HEK293 (cell line): ENCODE measurements at regions not wholly inside any gene's neighbourhood (a gene's known extent, or its start where the extent isn't known, plus 50 kb on each side); places are given as distances from the start of the nearest gene placed in this dataset.

ENCODE experiments used
- CTCF ChIA-PET: fragments of 350-600 bp; formaldehyde crosslinking; extraction: SDS; loops from one replicate; lab custom pipeline; 2021; ENCODE audit warnings: antibody characterized with exemption; lab: Yijun Ruan, JAX
- POLR2A ChIA-PET: fragments of 300-600 bp; formaldehyde crosslinking; extraction: SDS; loops from one replicate; lab custom pipeline; 2020; ENCODE audit warnings: antibody characterized with exemption, inconsistent platforms; lab: Yijun Ruan, JAX
- H3K27ac ChIP-seq: fragments of 200-500 bp; sonication (Bioruptor generic); 2 replicates; pipeline ENCODE4 v1.5.1; 2014; ENCODE audit warnings: low read depth, low read length, control low read depth, inconsistent platforms; ENCODE audit errors: extremely low read depth
- H3K36me3 ChIP-seq, 2 experiments: fragments of 200-500 bp in 1 of 2; sonication (Bioruptor generic) in 1 of 2; 1 replicate in 1 of 2; 2 replicates in 1 of 2; pipeline ENCODE4 v1.5.1; 2014 to 2017; ENCODE audit warnings: inconsistent platforms in 2 of 2, low read length in 2 of 2; ENCODE audit not compliant: control insufficient read depth in 2 of 2, insufficient read depth in 1 of 2
- H3K4me1 ChIP-seq: fragments of 200-500 bp; sonication (Bioruptor generic); 2 replicates; pipeline ENCODE4 v1.5.1; 2014; ENCODE audit warnings: mild to moderate bottlenecking, low read length, inconsistent platforms; ENCODE audit not compliant: control insufficient read depth, insufficient read depth
- H3K4me3 ChIP-seq: 2 replicates; pipeline ENCODE4 v1.5.1; 2011; ENCODE audit warnings: low read depth, mild to moderate bottlenecking, control low read depth, low read length, moderate library complexity
- H3K9me3 ChIP-seq: fragments of 200-500 bp; sonication (Bioruptor generic); 2 replicates; pipeline ENCODE4 v1.5.1; 2014; ENCODE audit warnings: low read depth, low read length, inconsistent platforms; ENCODE audit not compliant: control insufficient read depth, insufficient read depth
- SP7 ChIP-seq: fragments of 450-650 bp; formaldehyde crosslinking; IDR thresholded peaks from 2 replicates; pipeline ENCODE4 v1.5.1; 2016; ENCODE audit warnings: missing biosample characterization, missing genetic modification characterization
- TRIM28 ChIP-seq: IDR thresholded peaks from 2 replicates; pipeline ENCODE4 v1.6.1; 2011; ENCODE audit warnings: low read length, control low read depth, borderline replicate concordance
- YY1 ChIP-seq: fragments of 450-650 bp; formaldehyde crosslinking; IDR thresholded peaks from 2 replicates; pipeline ENCODE4 v1.5.1; 2018; ENCODE audit warnings: missing biosample characterization, missing genetic modification characterization
- ZBTB21 ChIP-seq: fragments of 450-650 bp; formaldehyde crosslinking; IDR thresholded peaks from 2 replicates; pipeline ENCODE4 v1.5.1; 2017; ENCODE audit warnings: missing biosample characterization, missing genetic modification characterization
- ZFP41 ChIP-seq: fragments of 450-650 bp; formaldehyde crosslinking; IDR thresholded peaks from 2 replicates; pipeline ENCODE4 v1.5.1; 2016; ENCODE audit warnings: missing biosample characterization, missing genetic modification characterization, borderline replicate concordance
- ZNF132 ChIP-seq: fragments of 450-650 bp; formaldehyde crosslinking; IDR thresholded peaks from 2 replicates; pipeline ENCODE4 v1.5.1; 2017; ENCODE audit warnings: missing biosample characterization, missing genetic modification characterization, borderline replicate concordance
- ZNF133 ChIP-seq: fragments of 450-650 bp; formaldehyde crosslinking; IDR thresholded peaks from 2 replicates; pipeline ENCODE4 v1.5.1; 2016; ENCODE audit warnings: missing biosample characterization, missing genetic modification characterization
- ZNF248 ChIP-seq: fragments of 450-650 bp; formaldehyde crosslinking; IDR thresholded peaks from 2 replicates; pipeline ENCODE4 v1.5.1; 2017; ENCODE audit warnings: missing biosample characterization, missing genetic modification characterization
- ZNF423 ChIP-seq: fragments of 450-650 bp; formaldehyde crosslinking; IDR thresholded peaks from 2 replicates; pipeline ENCODE4 v1.5.1; 2016; ENCODE audit warnings: missing biosample characterization, missing genetic modification characterization
- ZNF426 ChIP-seq: fragments of 450-650 bp; formaldehyde crosslinking; IDR thresholded peaks from 2 replicates; pipeline ENCODE4 v1.5.1; 2017; ENCODE audit warnings: missing biosample characterization, missing genetic modification characterization, mild to moderate bottlenecking, inconsistent platforms, moderate library complexity
- ZNF561 ChIP-seq: fragments of 450-650 bp; IDR thresholded peaks from 2 replicates; pipeline ENCODE4 v1.5.1; 2018; ENCODE audit warnings: missing biosample characterization, missing genetic modification characterization, borderline replicate concordance
- ZNF585B ChIP-seq: fragments of 450-650 bp; formaldehyde crosslinking; IDR thresholded peaks from 2 replicates; pipeline ENCODE4 v1.5.1; 2016; ENCODE audit warnings: missing biosample characterization, missing genetic modification characterization
- ZNF626 ChIP-seq: fragments of 450-650 bp; sonication (Bioruptor Pico); formaldehyde crosslinking; IDR thresholded peaks from 2 replicates; pipeline ENCODE4 v1.5.1; 2018; ENCODE audit warnings: missing biosample characterization, missing genetic modification characterization, inconsistent platforms
- ZNF747 ChIP-seq: fragments of 450-650 bp; formaldehyde crosslinking; IDR thresholded peaks from 2 replicates; pipeline ENCODE4 v1.5.1; 2016; ENCODE audit warnings: missing biosample characterization, missing genetic modification characterization
- ZSCAN16 ChIP-seq: fragments of 450-650 bp; formaldehyde crosslinking; IDR thresholded peaks from 2 replicates; pipeline ENCODE4 v1.5.1; 2016; ENCODE audit warnings: missing biosample characterization, missing genetic modification characterization
- ZXDB ChIP-seq: fragments of 450-650 bp; formaldehyde crosslinking; IDR thresholded peaks from 2 replicates; pipeline ENCODE4 v1.5.1; 2016; ENCODE audit warnings: missing biosample characterization, missing genetic modification characterization
- TF ChIP-seq, protein P1 (sequence below): fragments of 450-650 bp; formaldehyde crosslinking; IDR thresholded peaks from 2 replicates; pipeline ENCODE4 v1.5.1; 2016; ENCODE audit warnings: missing biosample characterization, missing genetic modification characterization, borderline replicate concordance
- TF ChIP-seq, protein P2 (sequence below): fragments of 450-650 bp; formaldehyde crosslinking; IDR thresholded peaks from 2 replicates; pipeline ENCODE4 v1.5.1; 2016; ENCODE audit warnings: missing biosample characterization, missing genetic modification characterization
- TF ChIP-seq, protein P3 (sequence below): fragments of 450-650 bp; formaldehyde crosslinking; IDR thresholded peaks from 2 replicates; pipeline ENCODE4 v1.5.1; 2016; ENCODE audit warnings: missing biosample characterization, missing genetic modification characterization, borderline replicate concordance
- TF ChIP-seq, protein P4 (sequence below): fragments of 450-650 bp; formaldehyde crosslinking; IDR thresholded peaks from 2 replicates; pipeline ENCODE4 v1.5.1; 2016; ENCODE audit warnings: missing biosample characterization, missing genetic modification characterization

DNA sequence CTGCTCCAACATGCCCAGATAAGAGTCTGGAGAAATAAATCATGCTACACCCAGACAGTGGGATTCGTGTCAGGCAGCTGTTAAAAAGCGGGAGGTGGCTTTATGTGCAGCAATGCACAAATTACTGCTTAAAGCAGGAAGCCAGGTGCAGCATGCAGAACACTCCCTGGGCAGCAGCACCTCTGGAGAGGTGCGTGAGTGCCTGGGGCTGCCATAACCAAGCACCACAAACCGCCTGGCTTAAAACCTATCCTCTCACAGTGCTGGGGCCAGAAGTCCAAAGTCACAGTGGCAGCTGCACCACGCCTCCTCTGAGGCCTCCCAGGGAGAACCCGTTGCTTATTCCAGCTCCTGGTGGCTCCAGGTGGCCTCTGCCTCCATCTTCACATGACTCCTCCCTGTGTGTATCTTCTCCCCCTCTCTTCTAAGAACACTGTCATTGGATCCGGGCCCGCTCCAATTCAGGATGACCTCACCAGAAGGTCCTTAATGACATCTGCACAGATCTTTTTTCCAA is 115.6 kb downstream of the SIK1 start:
- Histone ChIP-seq H3K27ac (no peak overlapping the region), H3K4me3 (no peak overlapping the region), H3K4me1 (no peaks in the 10 kb centered on the region), H3K9me3 (no peaks in the 10 kb centered on the region), H3K36me3 (no peaks in the 10 kb centered on the region)
- POLR2A ChIA-PET = interaction anchor here (1.3 kb wide), 1 partner anchor 18 kb away, joined by 3 read pairs; no protein-coding TSS in a partner anchor
- CTCF ChIA-PET = interaction anchor here (1.0 kb wide), 1 partner anchor 41 kb away, joined by 3 read pairs; no protein-coding TSS in a partner anchor
- TF ChIP-seq ZNF132 (tag by site-specific recombination) (no peak), SP7 (tag by site-specific recombination) (peak; percentile 54), ZNF561 (tag by site-specific recombination) (no peak), YY1 (tag by site-specific recombination) (no peak), ZBTB21 (tag by site-specific recombination) (no peak; the same call in 1 of the 2 replicates), TRIM28 (no peak), ZNF747 (tag by site-specific recombination) (no peak), ZNF626 (tag by site-specific recombination) (no peak), ZNF585B (tag by site-specific recombination) (no peak), ZNF426 (tag by site-specific recombination) (no peak), ZNF248 (tag by site-specific recombination) (no peak), ZNF133 (tag by site-specific recombination) (no peak), ZFP41 (tag by site-specific recombination) (no peak), ZXDB (tag by site-specific recombination) (no peak), ZSCAN16 (tag by site-specific recombination) (no peak), ZNF423 (tag by site-specific recombination) (no peak)
- TF ChIP-seq, protein P1, sequence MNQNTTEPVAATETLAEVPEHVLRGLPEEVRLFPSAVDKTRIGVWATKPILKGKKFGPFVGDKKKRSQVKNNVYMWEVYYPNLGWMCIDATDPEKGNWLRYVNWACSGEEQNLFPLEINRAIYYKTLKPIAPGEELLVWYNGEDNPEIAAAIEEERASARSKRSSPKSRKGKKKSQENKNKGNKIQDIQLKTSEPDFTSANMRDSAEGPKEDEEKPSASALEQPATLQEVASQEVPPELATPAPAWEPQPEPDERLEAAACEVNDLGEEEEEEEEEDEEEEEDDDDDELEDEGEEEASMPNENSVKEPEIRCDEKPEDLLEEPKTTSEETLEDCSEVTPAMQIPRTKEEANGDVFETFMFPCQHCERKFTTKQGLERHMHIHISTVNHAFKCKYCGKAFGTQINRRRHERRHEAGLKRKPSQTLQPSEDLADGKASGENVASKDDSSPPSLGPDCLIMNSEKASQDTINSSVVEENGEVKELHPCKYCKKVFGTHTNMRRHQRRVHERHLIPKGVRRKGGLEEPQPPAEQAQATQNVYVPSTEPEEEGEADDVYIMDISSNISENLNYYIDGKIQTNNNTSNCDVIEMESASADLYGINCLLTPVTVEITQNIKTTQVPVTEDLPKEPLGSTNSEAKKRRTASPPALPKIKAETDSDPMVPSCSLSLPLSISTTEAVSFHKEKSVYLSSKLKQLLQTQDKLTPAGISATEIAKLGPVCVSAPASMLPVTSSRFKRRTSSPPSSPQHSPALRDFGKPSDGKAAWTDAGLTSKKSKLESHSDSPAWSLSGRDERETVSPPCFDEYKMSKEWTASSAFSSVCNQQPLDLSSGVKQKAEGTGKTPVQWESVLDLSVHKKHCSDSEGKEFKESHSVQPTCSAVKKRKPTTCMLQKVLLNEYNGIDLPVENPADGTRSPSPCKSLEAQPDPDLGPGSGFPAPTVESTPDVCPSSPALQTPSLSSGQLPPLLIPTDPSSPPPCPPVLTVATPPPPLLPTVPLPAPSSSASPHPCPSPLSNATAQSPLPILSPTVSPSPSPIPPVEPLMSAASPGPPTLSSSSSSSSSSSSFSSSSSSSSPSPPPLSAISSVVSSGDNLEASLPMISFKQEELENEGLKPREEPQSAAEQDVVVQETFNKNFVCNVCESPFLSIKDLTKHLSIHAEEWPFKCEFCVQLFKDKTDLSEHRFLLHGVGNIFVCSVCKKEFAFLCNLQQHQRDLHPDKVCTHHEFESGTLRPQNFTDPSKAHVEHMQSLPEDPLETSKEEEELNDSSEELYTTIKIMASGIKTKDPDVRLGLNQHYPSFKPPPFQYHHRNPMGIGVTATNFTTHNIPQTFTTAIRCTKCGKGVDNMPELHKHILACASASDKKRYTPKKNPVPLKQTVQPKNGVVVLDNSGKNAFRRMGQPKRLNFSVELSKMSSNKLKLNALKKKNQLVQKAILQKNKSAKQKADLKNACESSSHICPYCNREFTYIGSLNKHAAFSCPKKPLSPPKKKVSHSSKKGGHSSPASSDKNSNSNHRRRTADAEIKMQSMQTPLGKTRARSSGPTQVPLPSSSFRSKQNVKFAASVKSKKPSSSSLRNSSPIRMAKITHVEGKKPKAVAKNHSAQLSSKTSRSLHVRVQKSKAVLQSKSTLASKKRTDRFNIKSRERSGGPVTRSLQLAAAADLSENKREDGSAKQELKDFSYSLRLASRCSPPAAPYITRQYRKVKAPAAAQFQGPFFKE (tag by site-specific recombination) = no peak
- TF ChIP-seq, protein P2, sequence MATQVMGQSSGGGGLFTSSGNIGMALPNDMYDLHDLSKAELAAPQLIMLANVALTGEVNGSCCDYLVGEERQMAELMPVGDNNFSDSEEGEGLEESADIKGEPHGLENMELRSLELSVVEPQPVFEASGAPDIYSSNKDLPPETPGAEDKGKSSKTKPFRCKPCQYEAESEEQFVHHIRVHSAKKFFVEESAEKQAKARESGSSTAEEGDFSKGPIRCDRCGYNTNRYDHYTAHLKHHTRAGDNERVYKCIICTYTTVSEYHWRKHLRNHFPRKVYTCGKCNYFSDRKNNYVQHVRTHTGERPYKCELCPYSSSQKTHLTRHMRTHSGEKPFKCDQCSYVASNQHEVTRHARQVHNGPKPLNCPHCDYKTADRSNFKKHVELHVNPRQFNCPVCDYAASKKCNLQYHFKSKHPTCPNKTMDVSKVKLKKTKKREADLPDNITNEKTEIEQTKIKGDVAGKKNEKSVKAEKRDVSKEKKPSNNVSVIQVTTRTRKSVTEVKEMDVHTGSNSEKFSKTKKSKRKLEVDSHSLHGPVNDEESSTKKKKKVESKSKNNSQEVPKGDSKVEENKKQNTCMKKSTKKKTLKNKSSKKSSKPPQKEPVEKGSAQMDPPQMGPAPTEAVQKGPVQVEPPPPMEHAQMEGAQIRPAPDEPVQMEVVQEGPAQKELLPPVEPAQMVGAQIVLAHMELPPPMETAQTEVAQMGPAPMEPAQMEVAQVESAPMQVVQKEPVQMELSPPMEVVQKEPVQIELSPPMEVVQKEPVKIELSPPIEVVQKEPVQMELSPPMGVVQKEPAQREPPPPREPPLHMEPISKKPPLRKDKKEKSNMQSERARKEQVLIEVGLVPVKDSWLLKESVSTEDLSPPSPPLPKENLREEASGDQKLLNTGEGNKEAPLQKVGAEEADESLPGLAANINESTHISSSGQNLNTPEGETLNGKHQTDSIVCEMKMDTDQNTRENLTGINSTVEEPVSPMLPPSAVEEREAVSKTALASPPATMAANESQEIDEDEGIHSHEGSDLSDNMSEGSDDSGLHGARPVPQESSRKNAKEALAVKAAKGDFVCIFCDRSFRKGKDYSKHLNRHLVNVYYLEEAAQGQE (tag by site-specific recombination) = no peak
- TF ChIP-seq, protein P3, sequence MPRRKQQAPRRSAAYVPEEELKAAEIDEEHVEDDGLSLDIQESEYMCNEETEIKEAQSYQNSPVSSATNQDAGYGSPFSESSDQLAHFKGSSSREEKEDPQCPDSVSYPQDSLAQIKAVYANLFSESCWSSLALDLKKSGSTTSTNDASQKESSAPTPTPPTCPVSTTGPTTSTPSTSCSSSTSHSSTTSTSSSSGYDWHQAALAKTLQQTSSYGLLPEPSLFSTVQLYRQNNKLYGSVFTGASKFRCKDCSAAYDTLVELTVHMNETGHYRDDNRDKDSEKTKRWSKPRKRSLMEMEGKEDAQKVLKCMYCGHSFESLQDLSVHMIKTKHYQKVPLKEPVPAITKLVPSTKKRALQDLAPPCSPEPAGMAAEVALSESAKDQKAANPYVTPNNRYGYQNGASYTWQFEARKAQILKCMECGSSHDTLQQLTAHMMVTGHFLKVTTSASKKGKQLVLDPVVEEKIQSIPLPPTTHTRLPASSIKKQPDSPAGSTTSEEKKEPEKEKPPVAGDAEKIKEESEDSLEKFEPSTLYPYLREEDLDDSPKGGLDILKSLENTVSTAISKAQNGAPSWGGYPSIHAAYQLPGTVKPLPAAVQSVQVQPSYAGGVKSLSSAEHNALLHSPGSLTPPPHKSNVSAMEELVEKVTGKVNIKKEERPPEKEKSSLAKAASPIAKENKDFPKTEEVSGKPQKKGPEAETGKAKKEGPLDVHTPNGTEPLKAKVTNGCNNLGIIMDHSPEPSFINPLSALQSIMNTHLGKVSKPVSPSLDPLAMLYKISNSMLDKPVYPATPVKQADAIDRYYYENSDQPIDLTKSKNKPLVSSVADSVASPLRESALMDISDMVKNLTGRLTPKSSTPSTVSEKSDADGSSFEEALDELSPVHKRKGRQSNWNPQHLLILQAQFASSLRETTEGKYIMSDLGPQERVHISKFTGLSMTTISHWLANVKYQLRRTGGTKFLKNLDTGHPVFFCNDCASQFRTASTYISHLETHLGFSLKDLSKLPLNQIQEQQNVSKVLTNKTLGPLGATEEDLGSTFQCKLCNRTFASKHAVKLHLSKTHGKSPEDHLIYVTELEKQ = no peak
- TF ChIP-seq, protein P4, sequence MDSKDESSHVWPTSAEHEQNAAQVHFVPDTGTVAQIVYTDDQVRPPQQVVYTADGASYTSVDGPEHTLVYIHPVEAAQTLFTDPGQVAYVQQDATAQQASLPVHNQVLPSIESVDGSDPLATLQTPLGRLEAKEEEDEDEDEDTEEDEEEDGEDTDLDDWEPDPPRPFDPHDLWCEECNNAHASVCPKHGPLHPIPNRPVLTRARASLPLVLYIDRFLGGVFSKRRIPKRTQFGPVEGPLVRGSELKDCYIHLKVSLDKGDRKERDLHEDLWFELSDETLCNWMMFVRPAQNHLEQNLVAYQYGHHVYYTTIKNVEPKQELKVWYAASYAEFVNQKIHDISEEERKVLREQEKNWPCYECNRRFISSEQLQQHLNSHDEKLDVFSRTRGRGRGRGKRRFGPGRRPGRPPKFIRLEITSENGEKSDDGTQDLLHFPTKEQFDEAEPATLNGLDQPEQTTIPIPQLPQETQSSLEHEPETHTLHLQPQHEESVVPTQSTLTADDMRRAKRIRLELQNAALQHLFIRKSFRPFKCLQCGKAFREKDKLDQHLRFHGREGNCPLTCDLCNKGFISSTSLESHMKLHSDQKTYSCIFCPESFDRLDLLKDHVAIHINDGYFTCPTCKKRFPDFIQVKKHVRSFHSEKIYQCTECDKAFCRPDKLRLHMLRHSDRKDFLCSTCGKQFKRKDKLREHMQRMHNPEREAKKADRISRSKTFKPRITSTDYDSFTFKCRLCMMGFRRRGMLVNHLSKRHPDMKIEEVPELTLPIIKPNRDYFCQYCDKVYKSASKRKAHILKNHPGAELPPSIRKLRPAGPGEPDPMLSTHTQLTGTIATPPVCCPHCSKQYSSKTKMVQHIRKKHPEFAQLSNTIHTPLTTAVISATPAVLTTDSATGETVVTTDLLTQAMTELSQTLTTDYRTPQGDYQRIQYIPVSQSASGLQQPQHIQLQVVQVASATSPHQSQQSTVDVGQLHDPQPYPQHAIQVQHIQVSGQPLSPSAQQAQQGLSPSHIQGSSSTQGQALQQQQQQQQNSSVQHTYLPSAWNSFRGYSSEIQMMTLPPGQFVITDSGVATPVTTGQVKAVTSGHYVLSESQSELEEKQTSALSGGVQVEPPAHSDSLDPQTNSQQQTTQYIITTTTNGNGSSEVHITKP (tag by site-specific recombination) = peak; percentile 33; the same call in 1 of the 2 replicates
